ENCODE measurements at regions not wholly inside any gene's neighbourhood (a gene's known extent, or its start where the extent isn't known, plus 50 kb on each side); places are given as distances from the start of the nearest gene placed in this dataset.

GRCh38 chr10:118979661-118980060 lies 49.9 kb upstream of the NANOS1 start:
- Histone ChIP-seq H3K9me3 (ENCODE audit: insufficient read depth, low read length) (no peaks in the 10 kb centered on the region), H3K36me3 (ENCODE audit: low read length) (no peaks in the 10 kb centered on the region), H3F3A (ENCODE audit: insufficient read depth) (no peaks in the 10 kb centered on the region), H2AFZ (ENCODE audit: low read depth, low read length, severe bottlenecking) (no peak overlapping the region), H3K9me2 (replicated peaks; ENCODE audit: insufficient read depth, low read length) (no peaks in the 10 kb centered on the region), H3K27me3 (ENCODE audit: low read length) (no peaks in the 10 kb centered on the region), H3K4me3 (ENCODE audit: insufficient read depth, low read length, poor library complexity, severe bottlenecking) (no peak overlapping the region), H3K27ac (ENCODE audit: low read depth, low read length) (no peak overlapping the region), H3K79me2 (ENCODE audit: insufficient read depth, low read length) (no peaks in the 10 kb centered on the region), H3K4me2 (ENCODE audit: low read depth, low read length, poor library complexity, severe bottlenecking) (no peak overlapping the region), H3K9ac (ENCODE audit: low read length) (no peak overlapping the region), H4K20me1 (ENCODE audit: low read depth, low read length) (no peaks in the 10 kb centered on the region)
- TF ChIP-seq EZH2phosphoT487 (conservative IDR thresholded peaks at IDR 0.05; ENCODE audit: low read length) (no peak), CTCF (IDR thresholded peaks at IDR 0.05; ENCODE audit: insufficient read depth, low read length, poor library complexity, severe bottlenecking) (no peak)

Measured in SU-DHL-6 (cell line).